Smooth muscle cell (in vitro differentiated cells): ENCODE measurements at regions not wholly inside any gene's neighbourhood (a gene's known extent, or its start where the extent isn't known, plus 50 kb on each side); places are given as distances from the start of the nearest gene placed in this dataset.

Experiments used
- DNase-seq: peaks from one replicate; lab custom pipeline; 2025; ENCODE audit not compliant: unreplicated experiment; lab: John Stamatoyannopoulos, UW
- H2AFZ ChIP-seq: fragments of 200-600 bp; sonication (generic); 2 replicates; pipeline ENCODE4 v1.6.0; 2016; ENCODE audit warnings: antibody characterized with exemption, low read depth, mild to moderate bottlenecking
- H3F3A ChIP-seq: fragments of 200-600 bp; sonication (generic); 2 replicates; pipeline ENCODE4 v1.6.0; 2017; ENCODE audit warnings: antibody characterized with exemption, low read depth
- H3K27ac ChIP-seq: fragments of 200-600 bp; sonication (generic); 2 replicates; pipeline ENCODE4 v1.5.1; 2016; ENCODE audit warnings: low read depth, mild to moderate bottlenecking
- H3K27me3 ChIP-seq: fragments of 200-600 bp; sonication (generic); 2 replicates; pipeline ENCODE4 v1.6.1; 2016; ENCODE audit warnings: low read depth, mild to moderate bottlenecking
- H3K36me3 ChIP-seq: fragments of 200-600 bp; sonication (generic); 2 replicates; pipeline ENCODE4 v1.5.1; 2016; ENCODE audit warnings: low read depth
- H3K4me1 ChIP-seq: fragments of 200-600 bp; sonication (generic); 2 replicates; pipeline ENCODE4 v1.5.1; 2016; ENCODE audit warnings: low read depth
- H3K4me2 ChIP-seq: fragments of 200-600 bp; sonication (generic); 2 replicates; pipeline ENCODE4 v1.6.0; 2016; ENCODE audit warnings: mild to moderate bottlenecking
- H3K4me3 ChIP-seq: fragments of 200-600 bp; sonication (generic); 2 replicates; pipeline ENCODE4 v1.5.1; 2016; ENCODE audit warnings: mild to moderate bottlenecking
- H3K79me2 ChIP-seq: fragments of 200-600 bp; sonication (generic); 2 replicates; pipeline ENCODE4 v1.6.0; 2016; ENCODE audit warnings: low read depth, mild to moderate bottlenecking
- H3K9ac ChIP-seq: fragments of 200-600 bp; sonication (generic); 2 replicates; pipeline ENCODE4 v1.6.0; 2016; ENCODE audit warnings: low read depth
- H3K9me3 ChIP-seq: fragments of 200-600 bp; sonication (generic); replicated peaks from 2 replicates; pipeline ENCODE4 v1.5.1; 2016; ENCODE audit warnings: low read depth
- H4K20me1 ChIP-seq: fragments of 200-600 bp; sonication (generic); 2 replicates; pipeline ENCODE4 v1.6.0; 2016; ENCODE audit warnings: low read depth
- CTCF ChIP-seq: fragments of 200-600 bp; sonication (generic); IDR thresholded peaks from 2 replicates; pipeline ENCODE4 v1.5.1; 2017; ENCODE audit warnings: borderline replicate concordance, mild to moderate bottlenecking, antibody characterized with exemption; ENCODE audit not compliant: insufficient read depth, poor library complexity, severe bottlenecking
- WGBS: methylation state at CpG from one replicate; pipeline ENCODE4 v1.1.7; 2016; ENCODE audit warnings: low lambda C conversion rate; 5-methylcytosine and 5-hydroxymethylcytosine counted together

DNA sequence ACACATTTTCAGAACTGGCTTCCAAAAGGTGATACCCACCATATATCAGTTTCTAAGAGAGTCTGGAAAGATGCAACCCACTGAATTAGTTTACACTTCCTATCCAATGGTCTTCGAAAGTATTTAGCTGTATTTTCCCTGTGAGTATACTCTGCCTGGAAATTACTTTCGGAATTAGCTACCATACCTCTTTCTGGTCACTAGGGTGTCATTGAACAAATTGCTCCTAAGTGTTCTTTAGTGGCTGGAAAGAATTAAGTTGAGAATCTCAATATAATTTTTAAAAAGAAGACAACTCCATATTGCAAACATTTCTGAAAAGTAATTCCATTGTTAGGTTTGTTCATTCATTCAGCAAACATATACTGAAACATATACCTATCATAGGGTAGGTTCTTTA lies 283.1 kb upstream of the SSTR1 start:
- DNase-seq = no peak
- Histone ChIP-seq H3F3A (no peaks in the 10 kb centered on the region), H2AFZ (no peak overlapping the region), H3K36me3 (no peaks in the 10 kb centered on the region), H3K4me1 (no peaks in the 10 kb centered on the region), H3K9ac (no peak overlapping the region), H3K4me2 (no peak overlapping the region), H3K27ac (no peak overlapping the region), H3K9me3 (no peaks in the 10 kb centered on the region), H3K79me2 (no peaks in the 10 kb centered on the region), H4K20me1 (no peaks in the 10 kb centered on the region), H3K27me3 (peaks cover 8% of the 10 kb centered on the region), H3K4me3 (no peak overlapping the region)
- no peak for TF ChIP-seq CTCF
- 88% methylated on average over 2 of the region's 2 CpGs for WGBS

- 69% methylated on average over 6 of the region's 6 CpGs for WGBS
- no peaks in the 10 kb centered on the region for H3K9me3 ChIP-seq
- no peak for TF ChIP-seq CTCF
- DNase-seq = no peak
- no peak overlapping the region for H3K9ac ChIP-seq
- H3K4me2 ChIP-seq = no peak overlapping the region
- no peaks in the 10 kb centered on the region for H3K4me1 ChIP-seq
- no peaks in the 10 kb centered on the region for H3F3A ChIP-seq
- no peaks in the 10 kb centered on the region for H3K36me3 ChIP-seq
- no peak overlapping the region for H3K27ac ChIP-seq
- no peaks in the 10 kb centered on the region for H3K79me2 ChIP-seq
- no peaks in the 10 kb centered on the region for H4K20me1 ChIP-seq
- peak overlapping the region; percentile 38 for H2AFZ ChIP-seq
- H3K27me3 ChIP-seq = no peaks in the 10 kb centered on the region
- no peak overlapping the region for H3K4me3 ChIP-seq
Measured at GRCh38 chr14:37932008-37932407, 275.7 kb upstream of the SSTR1 start.

- no peak overlapping the region for H3K9ac ChIP-seq
- 84% methylated on average over 5 of the region's 5 CpGs for WGBS
- no peak for TF ChIP-seq CTCF
- no peak for DNase-seq
- no peaks in the 10 kb centered on the region for H3K36me3 ChIP-seq
- H3K79me2 ChIP-seq = no peaks in the 10 kb centered on the region
- no peaks in the 10 kb centered on the region for H3K4me1 ChIP-seq
- no peak overlapping the region for H3K27ac ChIP-seq
- H3K4me3 ChIP-seq = no peak overlapping the region
- no peaks in the 10 kb centered on the region for H4K20me1 ChIP-seq
- no peak overlapping the region for H3K4me2 ChIP-seq
- H3F3A ChIP-seq = no peaks in the 10 kb centered on the region
- H3K9me3 ChIP-seq = no peaks in the 10 kb centered on the region
- H3K27me3 ChIP-seq = no peaks in the 10 kb centered on the region
- H2AFZ ChIP-seq = no peak overlapping the region
Measured at GRCh38 chr14:37932481-37932880, 275.2 kb upstream of the SSTR1 start.

- H3K4me1 ChIP-seq = no peaks in the 10 kb centered on the region
- no peak for TF ChIP-seq CTCF
- H3K27me3 ChIP-seq = no peaks in the 10 kb centered on the region
- H3K4me2 ChIP-seq = no peak overlapping the region
- H4K20me1 ChIP-seq = no peaks in the 10 kb centered on the region
- H3F3A ChIP-seq = no peaks in the 10 kb centered on the region
- no peaks in the 10 kb centered on the region for H3K36me3 ChIP-seq
- WGBS = 78% methylated on average over 2 of the region's 2 CpGs
- no peak for DNase-seq
- no peaks in the 10 kb centered on the region for H3K79me2 ChIP-seq
- no peak overlapping the region for H2AFZ ChIP-seq
- H3K9me3 ChIP-seq = no peaks in the 10 kb centered on the region
- H3K4me3 ChIP-seq = no peak overlapping the region
- H3K9ac ChIP-seq = no peak overlapping the region
- no peak overlapping the region for H3K27ac ChIP-seq
Measured at GRCh38 chr14:37936971-37937370, 270.7 kb upstream of the SSTR1 start.
